ENCODE measurements at regions not wholly inside any gene's neighbourhood (a gene's known extent, or its start where the extent isn't known, plus 50 kb on each side); places are given as distances from the start of the nearest gene placed in this dataset.
A peak's percentile ranks its signal among the peaks of the same experiment; 100 is the strongest.

- FAIRE-seq (no peak), DNase-seq (ENCODE audit: low read depth) (no peak)
- Histone ChIP-seq H3K4me3 (ENCODE audit: low read depth, low read length) (no peak overlapping the region), H3K27me3 (ENCODE audit: control insufficient read depth, insufficient read depth, low read length) (no peaks in the 10 kb centered on the region), H3K36me3 (ENCODE audit: control insufficient read depth, insufficient read depth, low read length) (no peaks in the 10 kb centered on the region)
- no peak for TF ChIP-seq CTCF (IDR thresholded peaks at IDR 0.05; ENCODE audit: insufficient read depth, low read length, severe bottlenecking)
Measured at GRCh38 chr3:59620325-59620724, 570.5 kb upstream of the CFAP20DC start.

- no peak for FAIRE-seq
- no peaks in the 10 kb centered on the region for H3K36me3 ChIP-seq (ENCODE audit: control insufficient read depth, insufficient read depth, low read length)
- no peaks in the 10 kb centered on the region for H3K27me3 ChIP-seq (ENCODE audit: control insufficient read depth, insufficient read depth, low read length)
- no peak overlapping the region for H3K4me3 ChIP-seq (ENCODE audit: low read depth, low read length)
- no peak for DNase-seq (ENCODE audit: low read depth)
- TF ChIP-seq CTCF (IDR thresholded peaks at IDR 0.05; ENCODE audit: insufficient read depth, low read length, severe bottlenecking), result no peak
Measured at GRCh38 chr3:59612444-59612715, 562.6 kb upstream of the CFAP20DC start.

- Histone ChIP-seq H3K27me3 (ENCODE audit: control insufficient read depth, insufficient read depth, low read length) (no peaks in the 10 kb centered on the region), H3K36me3 (ENCODE audit: control insufficient read depth, insufficient read depth, low read length) (no peaks in the 10 kb centered on the region), H3K4me3 (ENCODE audit: low read depth, low read length) (no peak overlapping the region)
- FAIRE-seq (peak; percentile 32), DNase-seq (ENCODE audit: low read depth) (no peak)
- no peak for TF ChIP-seq CTCF (IDR thresholded peaks at IDR 0.05; ENCODE audit: insufficient read depth, low read length, severe bottlenecking)
Measured at GRCh38 chr3:59611649-59612443, 562.0 kb upstream of the CFAP20DC start.

GRCh38 chr3:59609657-59610348 is 560.0 kb upstream of the CFAP20DC start:
- DNase-seq (ENCODE audit: low read depth) (peak; percentile 18), FAIRE-seq (no peak)

GRCh38 chr3:59608356-59608755 is 558.5 kb upstream of the CFAP20DC start:
- no peak for FAIRE-seq
- Histone ChIP-seq H3K27me3 (ENCODE audit: control insufficient read depth, insufficient read depth, low read length) (no peaks in the 10 kb centered on the region), H3K4me3 (ENCODE audit: low read depth, low read length) (no peak overlapping the region), H3K36me3 (ENCODE audit: control insufficient read depth, insufficient read depth, low read length) (no peaks in the 10 kb centered on the region)
- no peak for DNase-seq (ENCODE audit: low read depth)
- no peak for TF ChIP-seq CTCF (IDR thresholded peaks at IDR 0.05; ENCODE audit: insufficient read depth, low read length, severe bottlenecking)

More at GRCh38 chr3:59609657-59610348, 560.0 kb upstream of the CFAP20DC start:
- TF ChIP-seq CTCF (IDR thresholded peaks at IDR 0.05; ENCODE audit: insufficient read depth, low read length, severe bottlenecking), result no peak
- Histone ChIP-seq H3K4me3 (ENCODE audit: low read depth, low read length) (no peak overlapping the region), H3K27me3 (ENCODE audit: control insufficient read depth, insufficient read depth, low read length) (no peaks in the 10 kb centered on the region), H3K36me3 (ENCODE audit: control insufficient read depth, insufficient read depth, low read length) (no peaks in the 10 kb centered on the region)
